Lung microvascular endothelial cell (primary cell): ENCODE measurements at regions not wholly inside any gene's neighbourhood (a gene's known extent, or its start where the extent isn't known, plus 50 kb on each side); places are given as distances from the start of the nearest gene placed in this dataset.

Experiments
- DNase-seq, 2 donors: peaks; one replicate each; pipeline versions ENCODE4 v3.0.0 to v3.0.0-alpha.2; 2010; ENCODE audit warnings: low read depth in 2 of 2

DNA sequence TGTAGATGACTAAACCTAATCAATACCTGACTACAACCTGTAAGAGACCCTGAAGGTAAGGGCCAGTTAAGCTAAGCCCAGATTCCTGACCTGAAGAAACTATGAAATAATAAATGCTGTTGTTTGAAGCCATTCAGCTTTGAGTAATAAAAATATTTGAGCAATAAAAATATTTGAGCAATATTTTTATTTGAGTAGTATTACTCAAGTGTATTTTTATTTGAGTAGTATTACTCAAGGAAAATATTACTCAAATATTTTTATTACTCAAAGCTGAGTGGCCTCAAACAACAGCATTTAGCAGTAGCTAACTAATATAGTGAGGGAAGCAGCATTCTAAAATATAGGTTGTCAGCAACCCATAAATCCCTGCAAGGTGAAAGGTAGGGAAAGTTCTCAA lies 143.8 kb upstream of the RARB start:
- no peak for DNase-seq

- no peak for DNase-seq
Measured at GRCh38 chr3:25287291-25287884, 140.7 kb upstream of the RARB start.

- no peak for DNase-seq
Measured at GRCh38 chr3:25288413-25288812, 139.7 kb upstream of the RARB start.

DNA sequence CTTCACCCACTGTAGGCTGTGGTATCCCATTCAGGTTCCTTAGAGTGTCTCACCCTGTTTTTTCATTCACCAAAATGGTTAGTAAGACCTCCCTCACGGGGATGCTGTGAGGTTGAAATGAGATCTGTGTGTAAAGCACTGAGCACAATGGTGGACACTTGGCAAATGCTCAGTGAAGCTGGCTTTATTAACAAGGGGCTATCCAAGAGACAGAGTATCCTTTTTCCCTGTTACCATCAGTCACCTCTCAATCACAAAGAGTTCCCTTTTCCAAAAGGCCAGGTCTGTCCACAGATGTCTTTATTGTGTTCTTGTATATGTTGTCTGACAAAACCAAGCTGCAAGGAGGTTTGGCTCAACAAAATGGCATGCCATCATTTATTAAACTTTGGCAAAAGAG lies 138.9 kb upstream of the RARB start:
- no peak for DNase-seq

DNA sequence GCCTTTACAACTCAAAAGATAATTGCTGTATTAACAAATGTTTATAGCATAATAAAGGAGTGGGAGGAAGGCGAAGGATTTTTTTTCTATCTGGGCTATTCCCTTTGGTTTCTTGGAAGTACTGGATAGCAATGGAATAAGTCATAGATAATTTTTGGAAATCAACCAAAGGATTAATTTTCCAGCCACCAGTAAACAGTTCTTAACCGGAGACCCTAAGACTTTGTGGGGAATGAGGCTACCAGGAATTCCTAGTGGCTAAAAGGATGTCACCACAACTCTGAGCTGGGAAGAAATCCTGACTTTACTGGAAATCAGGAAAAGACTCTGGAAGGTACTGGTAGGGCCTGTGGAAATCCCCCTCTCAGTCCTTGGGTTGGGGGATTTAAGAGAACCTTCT lies 138.4 kb upstream of the RARB start:
- DNase-seq: no peak

DNA sequence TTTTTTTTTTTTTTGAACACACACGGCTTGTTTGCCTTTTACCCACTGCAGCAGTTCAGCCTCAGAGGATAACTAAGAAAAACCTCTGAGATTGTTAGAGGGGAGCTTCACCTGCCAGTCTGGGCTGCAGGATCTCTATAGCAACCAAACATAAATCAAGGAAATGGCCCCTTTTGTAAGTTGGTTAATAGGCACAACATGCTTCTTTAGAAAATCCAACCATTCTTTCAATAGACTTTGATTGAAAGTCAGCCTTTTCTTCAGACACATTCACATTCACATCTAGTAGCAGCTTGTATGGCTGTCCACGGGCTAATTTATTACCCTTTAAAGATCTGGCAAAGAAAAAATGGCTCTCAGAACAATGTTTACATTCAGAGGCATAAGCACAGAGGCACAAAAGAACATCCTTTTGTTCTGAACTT lies 136.6 kb upstream of the RARB start:
- no peak for DNase-seq

DNA sequence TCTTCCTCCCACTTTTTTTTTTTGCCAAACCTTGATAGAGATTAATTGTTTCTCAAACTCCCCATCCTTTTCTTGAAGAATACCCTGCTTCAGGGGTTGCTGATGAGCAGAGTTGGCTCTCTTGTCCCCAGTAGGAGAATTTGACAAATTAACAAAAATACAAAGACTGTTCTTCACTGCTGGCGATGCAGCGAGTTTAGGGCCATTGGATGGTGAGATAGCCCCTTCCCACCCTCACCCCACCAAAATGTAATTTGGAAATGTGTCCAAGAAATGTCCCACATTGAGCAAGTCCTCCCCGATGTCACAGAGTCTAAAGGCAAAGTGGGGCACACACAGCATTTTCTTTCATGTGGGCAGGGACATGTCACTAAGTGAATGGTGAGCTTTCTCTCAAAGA lies 136.0 kb upstream of the RARB start:
- no peak for DNase-seq

DNA sequence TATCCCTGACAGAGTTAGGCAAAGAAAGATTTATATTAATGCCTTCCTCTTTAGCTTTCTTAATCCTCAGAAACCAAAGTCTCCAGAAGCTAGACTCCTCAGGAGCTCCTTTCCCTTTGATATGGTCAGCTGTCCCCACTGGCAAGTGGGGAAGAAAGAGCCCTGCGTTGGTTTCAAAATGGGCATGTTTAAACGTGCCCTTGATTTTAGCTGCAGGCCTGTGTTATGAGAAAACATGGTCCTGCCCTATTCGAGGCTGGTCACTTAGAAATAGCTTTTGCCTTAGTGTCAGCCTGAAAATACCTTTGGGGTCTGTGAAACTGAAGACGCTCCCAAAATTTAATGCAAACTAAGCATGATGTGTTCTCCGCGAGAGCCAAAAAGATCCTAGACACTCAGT lies 135.5 kb upstream of the RARB start:
- no peak for DNase-seq

GRCh38 chr3:25293736-25294135 lies 134.3 kb upstream of the RARB start:
- no peak for DNase-seq

DNA sequence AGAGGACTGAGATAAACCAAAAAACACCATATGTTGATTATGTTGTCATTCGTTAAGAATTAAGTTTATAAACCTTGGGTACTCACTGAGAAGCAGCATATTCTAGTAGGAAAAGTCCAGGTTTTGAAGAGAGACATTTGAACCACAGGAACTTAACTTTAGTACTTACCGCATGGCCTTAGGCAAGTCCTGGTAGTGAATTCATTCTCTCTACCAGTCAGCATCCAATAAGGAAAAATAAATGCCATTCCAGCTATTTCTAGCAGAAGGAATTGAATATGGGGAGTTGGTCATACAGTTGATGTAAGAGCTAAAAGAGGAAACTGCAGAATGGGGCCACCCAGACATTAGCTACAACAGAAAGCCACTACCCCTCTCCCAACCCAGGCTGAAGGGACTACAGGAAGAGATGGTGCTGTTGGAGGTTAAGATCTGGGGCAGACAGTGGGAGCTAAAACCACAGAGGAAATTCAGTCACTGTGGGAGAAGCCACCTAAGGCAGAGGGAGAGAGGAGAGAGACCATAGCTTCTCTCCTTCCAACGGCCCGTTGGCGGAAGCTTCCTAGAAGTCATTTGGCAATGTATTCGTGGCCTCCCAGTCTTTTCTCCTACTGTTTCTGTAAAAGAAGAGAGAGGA lies 133.8 kb upstream of the RARB start:
- no peak for DNase-seq

- DNase-seq: no peak
Measured at GRCh38 chr3:25297667-25298585, 130.1 kb upstream of the RARB start.

DNA sequence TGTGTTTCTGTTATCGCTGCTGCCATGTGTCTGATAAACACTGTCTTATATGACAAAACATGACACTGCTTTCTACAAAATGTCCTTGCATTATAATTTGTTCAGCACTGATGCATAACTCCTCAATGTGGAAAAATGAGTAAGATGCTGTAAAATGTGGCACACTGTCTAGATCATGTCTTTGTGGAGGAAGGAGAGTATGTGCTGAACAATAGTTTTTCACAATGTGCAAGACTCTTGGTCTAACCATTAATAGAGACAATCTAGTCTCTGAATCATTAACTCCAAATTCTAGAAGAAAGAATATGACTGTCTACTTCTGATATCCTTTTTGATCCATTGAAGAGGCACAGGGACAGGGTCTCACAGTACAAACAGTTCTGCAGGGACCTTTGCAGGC lies 127.9 kb upstream of the RARB start:
- DNase-seq: no peak

GRCh38 chr3:25304916-25305315 lies 123.1 kb upstream of the RARB start:
- no peak for DNase-seq

DNA sequence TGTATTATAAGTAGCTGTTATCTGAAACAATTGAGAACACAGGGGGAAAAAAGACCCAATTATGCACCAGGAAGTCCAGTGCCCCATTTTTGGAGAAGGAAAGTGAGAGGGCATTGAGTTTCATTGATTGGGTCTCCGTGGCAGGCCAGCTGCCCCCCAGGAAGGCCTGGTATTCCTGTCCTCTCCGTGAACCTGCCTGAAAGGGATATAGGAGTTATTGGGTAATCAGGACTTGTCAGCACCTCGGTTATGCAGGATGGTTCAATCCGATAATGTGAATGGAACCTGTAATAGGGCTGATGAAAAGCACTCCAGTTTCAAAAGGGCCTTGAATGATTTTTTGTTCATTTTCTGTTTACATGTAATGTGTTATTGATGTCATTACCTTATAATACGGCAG lies 122.0 kb upstream of the RARB start:
- DNase-seq: no peak

- DNase-seq: no peak
Measured at GRCh38 chr3:25306705-25307104, 121.4 kb upstream of the RARB start.

DNA sequence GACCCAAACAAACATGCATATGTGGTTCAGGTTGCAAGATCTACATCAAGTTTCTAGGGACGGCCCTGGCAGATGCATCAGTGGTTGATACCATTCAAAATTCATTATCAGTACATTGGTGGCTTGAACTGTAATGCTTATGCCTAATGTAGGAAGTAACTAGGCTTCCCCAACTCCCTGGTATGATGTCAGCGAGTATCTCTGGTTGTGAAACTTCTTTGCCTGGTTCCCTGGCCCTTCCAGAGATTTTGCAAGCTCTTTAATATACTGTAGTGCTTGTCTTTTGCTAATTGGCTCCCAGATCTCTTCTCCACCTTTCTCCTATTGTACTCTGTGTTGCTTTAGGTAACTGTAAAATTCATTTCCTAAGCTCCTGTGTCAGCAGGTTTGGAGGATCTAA lies 114.8 kb upstream of the RARB start:
- no peak for DNase-seq

DNA sequence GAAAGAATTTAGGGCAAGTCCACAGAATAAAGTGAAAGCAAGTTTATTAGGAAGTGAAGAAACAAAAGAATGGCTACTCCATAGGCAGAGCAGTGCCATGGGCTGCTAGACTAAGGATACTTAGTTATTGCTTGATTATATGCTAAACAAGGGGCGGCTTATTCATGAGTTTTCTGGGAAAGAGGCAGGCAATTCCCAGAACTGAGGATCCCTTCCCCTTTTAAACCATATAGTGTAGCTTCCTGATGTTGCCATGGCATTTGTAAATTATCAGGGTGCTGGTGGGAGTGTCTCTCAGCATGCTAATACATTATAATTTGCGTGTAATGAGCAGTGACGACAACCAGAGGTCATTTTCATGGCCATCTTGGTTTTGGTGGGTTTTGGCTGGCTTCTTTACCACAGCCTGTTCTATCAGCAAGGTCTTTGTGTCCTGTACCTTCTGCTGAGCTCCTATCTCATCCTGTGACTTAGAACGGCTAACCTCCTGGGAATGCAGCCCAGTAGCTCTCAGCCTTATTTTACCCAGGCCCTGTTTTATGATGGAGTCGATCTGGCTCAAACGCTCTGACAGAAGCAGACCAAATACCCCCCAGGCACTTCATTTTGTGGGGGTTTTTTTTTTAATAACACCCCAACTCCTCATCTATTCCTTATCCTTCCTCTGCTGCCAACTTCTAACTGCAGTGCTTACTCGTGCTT lies 103.0 kb upstream of the RARB start:
- DNase-seq: no peak

DNA sequence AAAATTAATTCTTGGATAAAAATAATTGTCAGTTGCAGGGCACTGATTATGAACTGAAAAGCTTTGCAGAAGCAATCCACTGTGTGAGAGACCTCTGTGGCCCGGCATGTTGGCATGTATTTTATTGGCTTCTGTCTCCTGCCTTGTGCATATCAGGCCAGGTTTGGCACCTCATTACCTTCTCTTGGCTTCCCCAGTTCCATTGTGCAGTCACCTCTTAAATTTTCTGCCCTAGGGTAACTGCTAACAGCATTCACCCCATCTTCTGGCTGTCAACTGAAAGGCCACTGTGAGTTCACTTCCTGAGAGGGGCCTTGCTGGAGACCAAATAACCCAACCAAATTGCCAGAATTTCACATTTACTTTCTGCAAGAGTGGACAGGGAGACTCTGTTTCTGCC lies 92.7 kb upstream of the RARB start:
- no peak for DNase-seq

- DNase-seq: no peak
Measured at GRCh38 chr3:25338158-25338725, 89.8 kb upstream of the RARB start.

- DNase-seq: no peak
Measured at GRCh38 chr3:25339225-25339624, 88.8 kb upstream of the RARB start.

- DNase-seq: no peak
Measured at GRCh38 chr3:25344670-25345069, 83.4 kb upstream of the RARB start.

DNA sequence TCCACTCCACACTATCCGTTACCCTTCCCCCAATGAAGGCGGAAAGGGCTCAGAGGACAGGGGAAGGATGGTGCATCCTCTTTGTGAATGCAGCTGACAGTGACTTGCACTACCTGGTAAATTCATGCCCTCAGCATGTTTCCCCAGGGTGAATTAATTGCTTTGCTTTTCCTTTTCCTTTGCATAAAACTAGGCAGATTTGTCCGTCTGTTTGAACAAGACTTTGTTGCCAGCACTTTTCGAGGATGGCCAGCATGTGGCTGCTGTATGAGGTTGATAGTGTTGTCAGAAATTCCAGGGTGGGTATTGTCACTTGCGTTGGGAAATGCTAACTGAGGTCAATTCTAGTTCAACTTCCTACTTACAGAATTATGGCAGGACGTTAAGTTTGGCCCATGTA lies 79.0 kb upstream of the RARB start:
- no peak for DNase-seq
